ENCODE measurements at regions not wholly inside any gene's neighbourhood (a gene's known extent, or its start where the extent isn't known, plus 50 kb on each side); places are given as distances from the start of the nearest gene placed in this dataset.

DNA sequence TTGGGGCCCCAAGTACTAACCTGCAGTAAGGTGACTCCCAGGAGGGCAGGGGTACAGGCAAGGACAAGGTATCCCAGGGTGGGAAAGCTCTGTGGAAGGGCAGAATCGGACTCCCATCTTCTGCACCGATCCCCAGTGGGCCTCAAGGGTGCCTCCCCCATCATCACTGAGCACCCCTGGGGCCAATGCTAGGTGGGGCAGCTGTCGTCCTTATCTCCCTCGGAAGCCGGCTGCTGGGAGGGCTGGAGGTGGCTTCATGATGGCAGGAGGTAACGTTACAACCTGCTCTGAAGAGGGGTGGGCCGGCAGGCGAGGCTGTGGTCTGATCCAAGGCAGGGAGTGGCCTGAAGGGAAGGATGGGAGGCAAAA lies 87.6 kb upstream of the LINC01488 start:
- TF ChIP-seq POLR2A (IDR thresholded peaks at IDR 0.05; ENCODE audit: low read length) (no peak), GATA1 (IDR thresholded peaks at IDR 0.05; ENCODE audit: low read depth, low read length) (no peak)
